Mesenchymal stem cell (in vitro differentiated cells and primary cell): ENCODE measurements at regions not wholly inside any gene's neighbourhood (a gene's known extent, or its start where the extent isn't known, plus 50 kb on each side); places are given as distances from the start of the nearest gene placed in this dataset.

Source experiments
- DNase-seq: peaks from one replicate; pipeline ENCODE4 v3.0.0-alpha.2; 2013
- H2AFZ ChIP-seq: one replicate; pipeline ENCODE4 v1.6.1; 2013; ENCODE audit warnings: low read depth, mild to moderate bottlenecking, control low read depth, inconsistent platforms, low read length, moderate library complexity
- H2AK5ac ChIP-seq: 2 replicates; pipeline ENCODE4 v1.6.1; 2013; ENCODE audit warnings: low read length, moderate library complexity, mild to moderate bottlenecking, inconsistent platforms; ENCODE audit not compliant: severe bottlenecking
- H2BK120ac ChIP-seq: one replicate; pipeline ENCODE4 v1.6.1; 2013; ENCODE audit warnings: low read depth, mild to moderate bottlenecking, inconsistent platforms, low read length, moderate library complexity
- H2BK12ac ChIP-seq, 2 experiments: one replicate each; pipeline ENCODE4 v1.6.1; 2013; ENCODE audit warnings: inconsistent platforms in 2 of 2, low read length in 2 of 2, mild to moderate bottlenecking in 2 of 2, moderate library complexity in 2 of 2, control low read depth in 1 of 2
- H2BK15ac ChIP-seq: one replicate; pipeline ENCODE4 v1.6.1; 2013; ENCODE audit warnings: mild to moderate bottlenecking, low read depth, inconsistent platforms; ENCODE audit not compliant: poor library complexity, severe bottlenecking
- H2BK5ac ChIP-seq: 2 replicates; pipeline ENCODE4 v1.6.1; 2013; ENCODE audit warnings: low read depth, mild to moderate bottlenecking, low read length, control low read depth, inconsistent platforms; ENCODE audit not compliant: poor library complexity, severe bottlenecking
- H3K14ac ChIP-seq, 2 experiments: one replicate each; pipeline ENCODE4 v1.6.1; 2013; ENCODE audit warnings: inconsistent platforms in 2 of 2, low read length in 2 of 2, control low read depth in 1 of 2, mild to moderate bottlenecking in 1 of 2, moderate library complexity in 1 of 2
- H3K18ac ChIP-seq, 2 experiments: one replicate each; pipeline ENCODE4 v1.6.1; 2013; ENCODE audit warnings: inconsistent platforms in 2 of 2, low read length in 2 of 2, control low read depth in 1 of 2, low read depth in 1 of 2, mild to moderate bottlenecking in 1 of 2
- H3K23ac ChIP-seq, 2 experiments: one replicate each; pipeline ENCODE4 v1.6.1; 2013; ENCODE audit warnings: inconsistent platforms in 2 of 2, low read length in 2 of 2, mild to moderate bottlenecking in 2 of 2, moderate library complexity in 2 of 2, control low read depth in 1 of 2
- H3K27ac ChIP-seq: 2 replicates; pipeline ENCODE4 v1.5.1; 2013; ENCODE audit warnings: mild to moderate bottlenecking, moderate library complexity, low read length, control low read depth, inconsistent platforms; ENCODE audit not compliant: poor library complexity, severe bottlenecking
- H3K27me3 ChIP-seq, 2 experiments: 2 replicates each; pipeline versions ENCODE4 v1.6.1 to v1.7.0; 2013; ENCODE audit warnings: low read length in 2 of 2, mild to moderate bottlenecking in 2 of 2, moderate library complexity in 2 of 2, control low read depth in 1 of 2, inconsistent platforms in 1 of 2; ENCODE audit not compliant: control insufficient read depth in 1 of 2, insufficient read depth in 1 of 2
- H3K36me3 ChIP-seq, 2 experiments: 2 replicates each; pipeline versions ENCODE4 v1.6.1 to v1.7.0; 2013; ENCODE audit warnings: low read length in 2 of 2, control low read depth in 1 of 2, inconsistent platforms in 1 of 2, low read depth in 1 of 2, mild to moderate bottlenecking in 1 of 2; ENCODE audit not compliant: insufficient read depth in 2 of 2, control insufficient read depth in 1 of 2
- H3K4ac ChIP-seq, 2 experiments: one replicate each; pipeline ENCODE4 v1.6.1; 2013; ENCODE audit warnings: inconsistent platforms in 2 of 2, low read length in 2 of 2, mild to moderate bottlenecking in 2 of 2, moderate library complexity in 2 of 2, control low read depth in 1 of 2, low read depth in 1 of 2
- H3K4me1 ChIP-seq: 2 replicates; pipeline ENCODE4 v1.6.1; 2013; ENCODE audit warnings: low read depth, low read length, control low read depth; ENCODE audit not compliant: control insufficient read depth, insufficient read depth
- H3K4me2 ChIP-seq: 2 replicates; pipeline ENCODE4 v1.6.1; 2013; ENCODE audit warnings: low read length, mild to moderate bottlenecking, inconsistent platforms; ENCODE audit not compliant: poor library complexity, severe bottlenecking
- H3K4me3 ChIP-seq, 2 experiments: 2 replicates each; pipeline versions ENCODE4 v1.5.1 to v1.7.0; 2013; ENCODE audit warnings: low read length in 2 of 2, mild to moderate bottlenecking in 2 of 2, control low read depth in 1 of 2, low read depth in 1 of 2; ENCODE audit not compliant: insufficient read depth in 1 of 2
- H3K79me1 ChIP-seq: replicated peaks from 2 replicates; pipeline ENCODE4 v1.6.1; 2013; ENCODE audit warnings: mild to moderate bottlenecking, control low read depth, low read length, inconsistent platforms; ENCODE audit not compliant: poor library complexity, severe bottlenecking
- H3K9ac ChIP-seq: 2 replicates; pipeline ENCODE4 v1.7.0; 2013; ENCODE audit warnings: mild to moderate bottlenecking, low read length, moderate library complexity
- H3K9me3 ChIP-seq: 2 replicates; pipeline ENCODE4 v1.7.0; 2013; ENCODE audit warnings: mild to moderate bottlenecking, low read length; ENCODE audit not compliant: control insufficient read depth
- H4K8ac ChIP-seq: one replicate; pipeline ENCODE4 v1.6.1; 2013; ENCODE audit warnings: inconsistent platforms, mild to moderate bottlenecking, low read length, moderate library complexity
- H4K91ac ChIP-seq: one replicate; pipeline ENCODE4 v1.6.1; 2013; ENCODE audit warnings: mild to moderate bottlenecking, low read length, inconsistent platforms
- WGBS: methylation state at CpG from one replicate; pipeline ENCODE4 v1.1.7; 2013; ENCODE audit warnings: mixed read lengths; 5-methylcytosine and 5-hydroxymethylcytosine counted together

DNA sequence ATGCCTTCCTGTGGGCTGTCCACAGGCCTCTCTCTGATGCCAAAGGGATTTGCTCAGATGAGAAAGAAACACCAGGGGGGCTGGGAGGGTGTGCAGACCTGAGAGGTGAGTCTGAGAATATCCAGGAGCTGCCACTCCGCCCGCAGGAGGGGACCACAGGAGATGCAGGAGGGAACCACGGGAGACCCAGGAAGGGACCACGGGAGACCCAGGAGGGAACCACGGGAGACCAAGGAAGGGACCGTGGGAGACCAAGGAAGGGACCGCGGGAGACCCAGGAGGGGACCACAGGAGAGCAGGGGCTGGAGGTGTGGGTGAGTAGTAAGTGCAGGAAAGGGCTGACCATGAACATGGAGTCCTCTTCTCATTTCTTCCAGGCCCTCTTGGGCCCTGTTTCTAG, 74.6 kb upstream of the SFSWAP start:
- Histone ChIP-seq H3K23ac (no peak overlapping the region), H4K91ac (no peak overlapping the region), H4K8ac (no peak overlapping the region), H3K9ac (no peak overlapping the region), H3K79me1 (no peaks in the 10 kb centered on the region), H3K4ac (no peak overlapping the region), H2AFZ (no peak overlapping the region), H3K4me3 (no peak overlapping the region), H2BK15ac (no peak overlapping the region), H3K18ac (no peak overlapping the region), H2BK120ac (no peak overlapping the region), H3K36me3 (no peaks in the 10 kb centered on the region), H2AK5ac (no peak overlapping the region), H3K27me3 (peaks cover 0 to 34% of the 10 kb centered on the region in 2 experiments), H3K4me2 (no peak overlapping the region), H3K4me1 (no peaks in the 10 kb centered on the region), H3K27ac (no peak overlapping the region), H3K9me3 (no peaks in the 10 kb centered on the region), H3K14ac (no peak overlapping the region), H2BK12ac (no peak overlapping the region), H2BK5ac (no peak overlapping the region)
- 88% methylated on average over 8 of the region's 8 CpGs for WGBS
- DNase-seq = no peak

DNA sequence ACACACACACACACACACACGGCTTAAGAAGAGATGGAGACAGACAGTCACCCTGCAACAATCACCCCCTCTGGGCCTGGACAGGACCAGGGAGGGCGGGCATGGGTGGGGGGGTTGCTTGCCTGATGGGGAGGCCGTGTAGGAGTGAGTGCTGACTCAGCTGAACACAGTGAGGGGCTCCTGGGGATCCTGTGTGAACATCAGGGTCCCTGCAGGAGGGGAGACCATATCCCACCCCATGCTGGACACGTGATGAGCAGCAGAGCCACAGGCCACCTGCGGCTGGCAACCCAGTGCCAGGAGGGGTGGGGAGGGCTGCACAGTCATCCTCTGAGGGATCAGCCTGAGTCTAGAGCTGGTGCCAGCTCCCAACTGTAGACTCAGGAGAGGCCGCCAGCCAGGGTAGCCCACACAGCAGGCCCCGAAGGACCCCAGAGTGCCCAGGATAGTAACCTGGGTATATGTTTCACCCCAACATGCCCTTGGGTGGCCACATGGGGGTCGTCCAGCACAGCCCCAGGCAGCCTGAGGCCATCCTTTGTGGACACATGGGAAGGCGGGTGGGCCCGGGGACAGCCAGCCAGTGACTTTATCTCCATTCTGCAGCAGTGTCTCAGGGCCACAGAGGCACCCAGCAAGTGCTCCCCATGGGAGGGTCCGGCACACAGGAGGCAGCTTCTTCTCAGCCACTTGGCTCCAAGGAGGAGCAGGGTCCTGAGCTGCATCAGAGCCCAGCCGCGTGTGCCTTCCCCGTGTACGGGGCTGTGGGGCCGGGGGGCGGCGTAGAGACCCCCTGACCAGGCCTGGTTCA, 73.7 kb upstream of the SFSWAP start:
- Histone ChIP-seq H3K4me3 (no peak overlapping the region), H4K8ac (no peak overlapping the region), H3K9me3 (no peaks in the 10 kb centered on the region)

DNA sequence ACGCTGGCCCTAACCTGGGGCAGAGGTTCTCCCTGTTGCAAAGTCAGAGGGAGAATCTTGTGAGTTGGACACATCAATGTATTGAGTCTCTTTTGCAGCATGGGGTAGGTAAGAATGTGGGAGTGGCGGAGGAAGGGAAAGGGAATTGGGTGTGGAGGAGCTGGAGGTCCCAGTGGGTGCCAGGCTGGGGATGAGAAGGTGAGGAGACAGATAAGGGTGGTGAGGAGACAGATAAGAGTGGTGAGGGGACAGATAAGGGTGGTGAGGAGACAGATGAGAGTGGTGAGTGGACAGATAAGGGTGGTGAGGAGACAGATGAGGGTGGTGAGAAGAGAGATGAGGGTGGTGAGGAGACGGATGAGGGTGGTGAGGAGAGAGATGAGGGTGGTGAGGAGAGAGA, 72.9 kb upstream of the SFSWAP start:
- H3K14ac ChIP-seq = no peak overlapping the region
- no peak overlapping the region for H3K4me2 ChIP-seq

More for the DNA sequence above, 73.7 kb upstream of the SFSWAP start:
- Histone ChIP-seq H3K4ac (no peak overlapping the region), H4K91ac (no peak overlapping the region), H2BK120ac (no peak overlapping the region), H3K79me1 (no peaks in the 10 kb centered on the region), H2BK15ac (no peak overlapping the region), H2BK12ac (no peak overlapping the region), H2BK5ac (no peak overlapping the region), H3K27me3 (peaks cover 0 to 34% of the 10 kb centered on the region in 2 experiments), H2AK5ac (no peak overlapping the region), H3K14ac (no peak overlapping the region), H2AFZ (no peak overlapping the region), H3K4me2 (no peak overlapping the region), H3K27ac (no peak overlapping the region), H3K23ac (no peak overlapping the region), H3K36me3 (no peaks in the 10 kb centered on the region), H3K9ac (no peak overlapping the region), H3K4me1 (no peaks in the 10 kb centered on the region), H3K18ac (no peak overlapping the region)
- no peak for DNase-seq
- WGBS = 61% methylated on average over 18 of the region's 18 CpGs

DNA sequence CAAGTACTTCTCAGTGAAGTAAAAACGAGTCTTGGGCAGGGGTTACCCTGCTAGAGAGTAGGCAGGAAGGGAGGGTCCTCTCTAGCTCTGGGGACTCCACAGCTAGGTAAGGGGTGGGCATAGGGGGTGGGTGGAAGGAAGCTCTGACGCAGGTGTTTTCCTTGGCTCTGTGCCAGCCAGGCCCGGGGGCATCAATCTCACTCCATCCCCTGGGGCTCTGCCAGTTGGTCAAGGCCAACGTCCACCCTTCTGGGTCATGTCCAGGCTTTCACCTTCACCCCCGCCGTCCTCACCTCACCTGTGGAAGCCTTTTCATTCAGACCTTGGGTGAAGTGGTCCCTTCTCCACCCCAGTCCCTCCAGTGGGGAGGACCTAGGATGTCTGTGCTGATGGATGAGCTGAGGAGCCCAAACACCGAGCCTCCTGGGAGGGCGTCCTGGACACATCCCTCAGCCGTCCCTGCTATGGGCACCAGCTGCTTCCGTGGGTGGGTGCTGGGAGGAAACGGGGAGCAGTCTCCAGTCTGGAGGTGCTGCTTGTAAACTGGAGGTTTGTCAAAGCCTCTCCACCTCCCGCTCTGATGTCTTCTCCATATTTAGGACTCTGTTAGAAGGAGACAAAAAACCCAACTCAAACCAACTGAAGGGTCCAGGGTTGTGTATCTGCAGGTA, 71.5 kb upstream of the SFSWAP start:
- Histone ChIP-seq H4K91ac (no peak overlapping the region), H2BK5ac (no peak overlapping the region), H3K4me2 (no peak overlapping the region), H3K18ac (no peak overlapping the region), H3K4me1 (no peaks in the 10 kb centered on the region), H2BK12ac (no peak overlapping the region), H3K27ac (no peak overlapping the region), H3K4ac (no peak overlapping the region), H4K8ac (no peak overlapping the region), H3K9ac (no peak overlapping the region), H3K14ac (no peak overlapping the region), H2BK15ac (no peak overlapping the region), H3K79me1 (no peaks in the 10 kb centered on the region), H3K36me3 (no peaks in the 10 kb centered on the region), H3K23ac (no peak overlapping the region), H3K4me3 (no peak overlapping the region), H3K9me3 (no peaks in the 10 kb centered on the region), H2AFZ (no peak overlapping the region), H2BK120ac (no peak overlapping the region), H3K27me3 (peaks cover 4 to 41% of the 10 kb centered on the region in 2 experiments), H2AK5ac (no peak overlapping the region)
- 74% methylated on average over 6 of the region's 12 CpGs for WGBS
- no peak for DNase-seq

More for the DNA sequence above, 72.9 kb upstream of the SFSWAP start:
- H3K9ac ChIP-seq = no peak overlapping the region
- H3K27ac ChIP-seq = no peak overlapping the region
- WGBS = 48% methylated on average over 3 of the region's 3 CpGs
- H3K9me3 ChIP-seq = no peaks in the 10 kb centered on the region
- no peak overlapping the region for H2AFZ ChIP-seq
- no peak overlapping the region for H2BK120ac ChIP-seq
- no peak overlapping the region for H2BK5ac ChIP-seq
- H3K4ac ChIP-seq = no peak overlapping the region
- no peak overlapping the region for H2AK5ac ChIP-seq
- no peak for DNase-seq
- H3K27me3 ChIP-seq = peaks cover 0 to 36% of the 10 kb centered on the region in 2 experiments
- no peak overlapping the region for H3K18ac ChIP-seq
- no peaks in the 10 kb centered on the region for H3K79me1 ChIP-seq
- H3K23ac ChIP-seq = no peak overlapping the region
- no peak overlapping the region for H2BK12ac ChIP-seq
- no peak overlapping the region for H4K91ac ChIP-seq
- H3K4me3 ChIP-seq = no peak overlapping the region
- no peaks in the 10 kb centered on the region for H3K4me1 ChIP-seq
- no peak overlapping the region for H2BK15ac ChIP-seq
- no peak overlapping the region for H4K8ac ChIP-seq
- no peaks in the 10 kb centered on the region for H3K36me3 ChIP-seq
